ENCODE measurements at regions not wholly inside any gene's neighbourhood (a gene's known extent, or its start where the extent isn't known, plus 50 kb on each side); places are given as distances from the start of the nearest gene placed in this dataset.

DNA sequence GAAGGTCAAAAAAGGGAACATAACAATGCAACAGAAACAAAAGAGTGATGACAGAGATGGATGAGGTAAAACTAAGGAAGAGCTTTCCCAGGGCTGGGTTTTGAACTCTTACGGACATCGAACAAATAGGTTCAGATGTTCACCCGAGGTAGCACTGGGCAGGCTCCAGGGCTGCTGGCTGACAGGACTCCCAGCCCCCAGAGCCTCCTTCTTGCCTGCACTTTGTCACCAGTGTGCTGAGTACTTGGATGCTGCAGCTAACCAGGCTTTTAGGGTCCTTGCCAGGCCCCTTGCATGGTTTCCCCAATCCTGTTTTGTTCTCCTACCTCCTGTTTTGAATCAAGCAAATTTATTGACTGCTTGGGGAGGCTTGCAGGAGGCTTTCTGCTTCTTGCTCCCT, 322.9 kb downstream of the DYSF start:
- DNase-seq (ENCODE audit: low spot score) = no peak

DNA sequence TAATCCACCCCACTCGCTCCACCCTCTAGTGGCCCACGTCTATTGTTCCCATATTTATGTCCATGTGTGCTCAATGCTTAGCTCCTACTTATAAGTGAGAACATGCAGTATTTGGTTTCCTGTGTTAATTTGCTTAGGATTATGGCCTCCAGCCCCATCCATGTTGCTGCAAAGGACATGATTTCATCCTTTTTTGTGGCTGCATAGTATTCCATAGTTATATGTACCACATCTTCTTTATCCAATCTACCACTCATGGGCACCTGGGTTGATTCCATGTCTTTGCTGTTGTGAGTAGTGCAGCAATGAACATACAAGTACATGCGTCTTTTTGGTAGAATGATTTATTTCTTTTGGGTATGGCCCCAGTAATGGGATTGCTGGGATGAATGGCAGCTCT, 319.9 kb downstream of the DYSF start:
- DNase-seq (ENCODE audit: low spot score) = no peak

DNA sequence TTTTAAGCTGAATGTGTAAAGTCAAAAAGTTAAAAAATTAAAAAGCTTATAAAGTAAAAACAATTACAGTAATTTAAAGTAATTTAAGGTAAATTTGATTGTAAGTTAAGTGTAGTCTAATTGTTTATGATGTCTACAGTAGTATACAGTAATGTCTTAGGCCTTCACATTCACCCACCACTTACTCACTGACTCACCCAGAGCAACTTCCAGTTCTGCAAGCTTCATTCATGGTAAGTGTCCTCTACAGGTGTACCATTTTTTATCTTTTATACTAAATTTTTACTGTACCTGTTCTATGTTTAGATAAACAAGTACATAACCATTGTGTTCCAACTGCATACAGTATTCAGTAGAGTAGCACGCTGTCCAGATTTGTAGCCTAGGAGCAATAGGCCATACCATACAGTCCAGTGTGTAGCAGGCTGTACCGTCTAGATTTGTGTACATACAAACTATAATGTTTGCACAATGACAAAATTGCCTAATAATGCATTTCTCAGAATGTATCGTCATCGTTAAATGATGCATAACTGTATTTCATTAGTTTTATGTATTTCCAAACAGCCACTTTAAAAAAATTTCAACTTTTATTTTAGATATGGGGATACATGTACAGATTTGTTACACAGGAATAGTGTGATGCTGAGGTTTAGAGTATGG, 319.3 kb downstream of the DYSF start:
- DNase-seq (ENCODE audit: low spot score) = no peak

DNA sequence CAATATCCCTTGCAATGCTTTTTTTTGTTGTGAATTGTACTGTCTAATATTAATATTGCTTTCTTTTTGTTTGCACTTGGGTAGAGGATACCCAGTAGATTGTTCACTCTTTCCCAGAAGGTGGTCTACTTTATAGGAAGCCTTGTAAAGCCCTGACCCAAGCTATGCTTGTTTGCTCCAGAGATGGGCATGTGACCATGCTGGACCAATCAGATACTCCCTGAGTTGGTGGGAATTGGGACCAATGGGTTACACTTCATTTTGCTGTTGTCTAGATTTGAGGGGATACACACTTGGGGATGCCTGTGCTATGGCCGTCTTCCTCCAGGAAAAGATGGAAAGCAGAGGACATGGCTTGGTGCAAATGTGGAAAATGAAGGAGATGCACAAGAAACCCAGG, 314.3 kb downstream of the DYSF start:
- DNase-seq (ENCODE audit: low spot score) = no peak

DNA sequence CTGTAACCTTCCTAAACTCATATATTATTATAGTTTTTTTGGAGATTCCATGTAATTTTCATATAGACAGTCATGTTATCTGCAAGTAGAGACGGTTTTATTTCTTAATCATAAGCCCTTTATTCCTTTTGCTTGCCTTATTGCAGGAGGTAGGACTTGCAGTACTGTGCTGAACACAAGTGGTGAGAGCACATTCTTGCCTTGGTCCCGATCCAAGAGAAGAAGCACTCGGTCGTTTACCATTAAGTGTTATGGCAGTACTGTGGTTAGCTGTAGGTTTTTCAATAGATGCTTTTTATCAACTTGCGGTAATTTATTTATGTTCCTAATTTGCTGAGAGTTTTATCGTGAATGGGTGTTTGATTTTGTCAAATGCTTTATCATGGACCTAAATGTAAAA, 305.7 kb downstream of the DYSF start:
- DNase-seq (ENCODE audit: low spot score) = no peak

DNA sequence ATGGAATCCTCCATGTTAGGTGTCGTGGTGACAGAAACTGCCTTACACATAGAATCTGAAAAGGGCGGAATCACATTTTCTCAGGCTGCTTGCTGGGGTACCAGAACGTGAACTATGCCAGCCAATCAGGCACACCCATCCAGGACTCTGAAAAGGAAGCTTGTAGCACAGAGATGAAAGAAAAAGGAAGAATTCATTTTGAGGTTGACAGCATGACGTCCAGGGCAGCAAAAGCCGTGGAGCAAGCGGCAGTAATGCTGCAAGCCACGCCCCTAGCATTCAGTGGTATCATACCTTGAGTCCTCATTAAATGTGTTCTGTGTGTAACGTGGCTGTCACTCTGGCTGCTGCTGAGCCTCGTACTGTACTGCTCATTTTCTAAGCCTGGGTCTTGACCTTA, 304.0 kb downstream of the DYSF start:
- DNase-seq (ENCODE audit: low spot score) = no peak

DNA sequence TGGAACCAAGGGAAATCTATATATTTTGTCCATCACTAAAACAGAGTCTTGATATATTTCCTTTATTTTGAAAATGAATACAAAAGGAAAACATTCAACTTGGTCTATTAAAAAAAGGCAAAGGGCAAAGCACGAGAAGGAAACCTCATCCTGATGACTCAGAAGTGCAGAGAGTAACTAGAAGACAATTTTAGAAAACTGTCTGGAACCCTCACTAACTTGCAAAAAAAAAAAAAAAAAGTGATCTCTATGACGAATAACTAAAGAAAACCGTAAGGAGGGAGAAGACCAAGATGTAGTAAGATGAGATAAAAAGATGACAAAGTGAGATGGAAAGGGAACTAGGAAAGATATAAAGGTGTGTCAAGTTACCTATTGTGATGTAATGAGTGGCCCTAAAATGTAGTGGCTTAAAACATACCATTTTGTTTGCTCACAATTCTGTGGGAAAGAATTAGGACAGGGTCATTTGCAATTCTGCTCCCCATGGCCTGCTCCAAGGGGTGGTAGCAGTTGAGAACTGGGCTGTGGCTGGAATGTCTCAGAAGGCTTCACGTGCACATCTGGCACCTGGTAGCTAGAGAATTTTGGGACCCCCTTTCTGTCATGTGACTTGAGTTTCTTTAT, 303.0 kb downstream of the DYSF start:
- no peak for DNase-seq (ENCODE audit: low spot score)

DNA sequence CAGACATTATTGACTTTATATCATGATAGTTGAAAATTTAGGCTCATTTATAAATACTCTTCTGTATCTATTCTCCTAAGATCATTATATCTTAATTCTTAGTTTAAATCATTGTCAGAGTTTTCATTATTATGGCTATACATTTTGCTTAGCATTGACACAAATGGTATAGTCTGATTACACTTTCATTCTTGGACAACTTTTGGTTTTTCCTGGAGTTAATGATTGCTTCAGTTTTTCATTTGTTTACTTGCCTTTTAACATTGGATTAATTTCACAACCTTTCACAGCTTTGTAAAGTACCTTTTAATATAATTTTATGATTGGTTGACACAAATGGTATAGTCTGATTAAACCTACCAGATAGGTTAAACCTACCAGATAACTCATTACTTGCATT, 298.2 kb downstream of the DYSF start:
- no peak for DNase-seq (ENCODE audit: low spot score)

DNA sequence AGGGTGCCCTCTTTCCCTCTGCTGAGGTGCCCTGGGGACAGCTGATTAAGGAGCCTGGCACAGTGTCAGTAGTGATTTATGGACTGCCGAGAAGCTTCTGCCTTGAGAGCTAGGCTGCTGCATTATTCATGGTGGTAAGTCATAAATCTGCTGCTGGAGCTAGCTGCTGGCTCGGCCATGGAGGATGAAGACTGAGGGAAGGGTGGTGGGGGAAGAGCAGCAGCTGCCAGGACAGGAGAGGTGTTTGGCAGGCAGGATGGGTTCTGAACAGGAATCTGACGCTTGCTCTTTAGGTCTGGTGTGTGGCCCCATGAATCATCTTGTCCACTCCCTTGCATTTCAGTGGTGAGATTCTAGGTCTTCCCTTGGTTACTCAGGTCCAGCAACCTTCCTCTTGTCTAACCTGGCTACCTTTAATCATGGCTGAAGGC, 296.3 kb downstream of the DYSF start:
- DNase-seq (ENCODE audit: low spot score) = no peak

DNA sequence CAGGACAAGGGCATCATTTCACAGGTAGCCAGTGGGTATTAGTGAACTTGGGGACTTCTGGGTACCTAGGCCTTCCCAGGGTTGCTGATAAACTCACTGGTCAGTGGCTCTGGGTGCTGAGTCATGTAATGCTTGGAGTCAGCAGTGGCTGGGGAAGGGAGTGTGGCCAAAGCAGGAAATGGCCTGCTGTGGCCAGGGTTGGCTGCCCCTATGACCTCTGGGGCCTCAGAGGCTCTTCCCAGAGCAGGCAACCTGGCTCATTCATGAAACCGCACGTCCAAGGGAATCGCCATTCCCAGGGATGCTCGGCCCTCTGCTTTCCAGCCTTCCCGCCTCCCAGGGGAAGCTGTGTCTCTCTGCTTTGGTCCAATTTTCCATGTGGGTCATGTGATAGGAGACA, 294.9 kb downstream of the DYSF start:
- no peak for DNase-seq (ENCODE audit: low spot score)

DNA sequence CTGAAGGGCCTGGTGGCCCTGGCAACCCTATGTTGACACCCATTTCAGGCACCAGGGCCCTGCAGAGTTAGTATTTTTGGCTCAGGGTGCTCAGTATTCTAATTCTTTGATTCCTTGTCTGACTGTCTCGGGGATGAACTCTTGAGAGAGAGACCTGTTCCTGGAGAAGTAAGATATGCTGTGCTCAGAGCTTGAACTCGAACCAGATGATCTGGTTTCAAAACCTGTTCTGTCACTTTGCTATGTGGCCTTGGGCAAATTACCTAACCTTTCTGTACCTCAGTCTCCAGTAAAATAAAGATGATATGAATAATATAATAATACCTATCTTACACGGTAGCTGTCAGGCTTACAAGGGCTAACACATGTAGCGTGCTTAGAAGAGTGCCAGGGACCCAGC, 294.2 kb downstream of the DYSF start:
- no peak for DNase-seq (ENCODE audit: low spot score)

DNA sequence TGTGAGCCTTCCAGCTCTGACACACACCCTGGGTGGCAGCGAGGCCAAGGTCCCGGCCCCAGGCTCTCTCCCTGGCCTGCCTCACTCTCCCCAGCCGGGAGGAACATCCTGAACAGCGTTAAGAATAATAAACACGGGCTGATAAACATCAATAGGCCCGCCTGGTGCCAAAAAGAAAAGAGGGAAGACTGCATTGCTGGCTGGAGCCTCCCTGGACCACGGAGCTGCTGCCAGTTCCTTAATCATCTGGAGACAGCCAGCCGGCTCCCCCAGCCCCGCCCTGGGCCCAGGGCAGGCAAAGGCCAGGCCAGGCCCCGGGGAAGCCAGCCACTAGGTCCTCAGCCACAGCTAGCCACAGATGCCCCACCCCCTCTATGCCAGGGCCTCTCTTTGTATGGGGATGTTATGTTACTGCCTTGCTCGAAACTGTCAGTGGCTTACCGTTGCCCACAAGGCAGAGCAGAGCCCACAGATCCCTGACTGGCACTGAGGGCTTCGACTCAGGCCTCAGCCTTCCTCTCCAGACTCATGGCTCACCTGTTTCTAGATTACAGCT, 293.7 kb downstream of the DYSF start:
- no peak for DNase-seq (ENCODE audit: low spot score)

DNA sequence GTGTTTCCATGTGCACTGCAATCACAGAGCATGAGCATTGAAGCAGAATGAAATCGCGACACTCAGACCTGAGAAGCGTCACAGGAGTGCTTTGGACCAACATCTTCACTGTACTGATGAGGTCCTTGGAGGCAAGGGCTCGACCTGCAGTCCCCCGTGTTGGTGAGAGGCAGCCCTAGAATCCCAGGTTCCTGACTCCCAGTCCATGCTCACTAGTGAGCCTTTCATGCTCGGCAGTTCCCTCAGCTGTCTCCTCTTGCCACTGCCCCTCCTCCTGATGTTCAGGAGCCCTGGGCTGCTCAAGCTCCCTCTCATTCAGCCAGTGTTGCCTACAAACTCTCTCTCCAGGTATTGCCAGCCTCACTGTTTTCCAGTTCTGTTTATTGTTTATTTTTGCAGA, 291.4 kb downstream of the DYSF start:
- DNase-seq (ENCODE audit: low spot score) = no peak

DNA sequence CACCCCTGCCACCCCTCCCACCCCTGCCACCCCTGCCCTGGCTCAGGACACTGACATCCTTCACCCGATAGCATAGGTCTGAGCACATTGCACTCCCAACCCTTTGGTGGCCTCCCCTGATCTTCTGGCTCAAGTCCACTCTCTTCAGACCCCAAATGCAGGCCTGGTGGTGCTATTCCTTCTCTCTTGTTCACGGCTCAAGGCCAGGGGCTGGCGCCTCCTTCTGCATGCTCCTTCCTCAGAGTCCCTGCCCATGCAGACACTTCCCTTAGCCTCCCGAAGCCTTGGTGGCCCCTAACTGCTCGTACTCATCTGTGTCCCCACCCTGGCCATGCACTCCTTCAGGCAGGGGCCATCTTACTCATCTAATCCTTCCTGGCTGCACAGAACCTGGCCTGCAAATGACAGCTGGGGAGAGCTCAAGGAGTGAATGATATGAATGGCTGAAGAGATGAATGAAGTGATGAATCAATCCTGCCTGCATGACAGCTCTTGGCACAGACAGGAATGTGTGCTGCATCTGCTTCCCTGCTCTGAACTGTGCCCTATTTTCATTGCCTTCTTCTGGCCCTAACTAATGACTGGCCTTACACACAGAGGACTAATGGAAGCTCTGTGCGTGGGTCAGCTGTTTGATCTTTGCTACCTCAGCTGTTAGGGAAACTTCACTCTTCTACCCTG, 290.8 kb downstream of the DYSF start:
- DNase-seq (ENCODE audit: low spot score) = no peak

DNA sequence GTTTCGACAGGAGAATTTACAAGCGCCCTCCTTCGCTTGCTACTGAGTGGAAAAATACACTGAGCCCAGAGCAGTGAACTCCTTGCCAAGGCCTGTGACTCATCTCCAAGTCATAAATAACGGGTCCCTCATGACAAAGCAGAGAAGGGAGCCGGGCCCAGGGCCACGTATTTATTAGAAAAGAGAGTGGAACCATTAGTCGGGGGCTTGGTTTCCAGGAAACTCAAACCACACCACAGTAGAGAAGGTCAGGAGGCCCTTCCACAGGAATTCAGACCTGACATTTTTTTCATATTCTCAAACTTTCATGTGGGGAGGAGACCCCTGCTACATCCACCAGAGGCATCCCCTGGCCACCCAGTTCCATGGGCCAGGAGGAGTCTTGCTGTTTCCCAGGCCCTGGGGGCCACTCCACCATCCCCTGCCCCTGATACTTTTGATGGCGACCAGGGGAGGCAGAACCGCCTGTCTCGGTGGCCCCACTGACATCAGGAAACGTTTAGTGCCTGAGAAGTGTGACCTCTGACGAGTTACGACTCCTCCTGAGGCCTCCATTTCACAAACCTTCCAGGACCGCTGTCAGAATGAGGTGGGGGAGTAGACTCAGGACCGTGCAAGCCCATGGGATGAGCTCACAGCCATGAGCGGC, 289.7 kb downstream of the DYSF start:
- no peak for DNase-seq (ENCODE audit: low spot score)

DNA sequence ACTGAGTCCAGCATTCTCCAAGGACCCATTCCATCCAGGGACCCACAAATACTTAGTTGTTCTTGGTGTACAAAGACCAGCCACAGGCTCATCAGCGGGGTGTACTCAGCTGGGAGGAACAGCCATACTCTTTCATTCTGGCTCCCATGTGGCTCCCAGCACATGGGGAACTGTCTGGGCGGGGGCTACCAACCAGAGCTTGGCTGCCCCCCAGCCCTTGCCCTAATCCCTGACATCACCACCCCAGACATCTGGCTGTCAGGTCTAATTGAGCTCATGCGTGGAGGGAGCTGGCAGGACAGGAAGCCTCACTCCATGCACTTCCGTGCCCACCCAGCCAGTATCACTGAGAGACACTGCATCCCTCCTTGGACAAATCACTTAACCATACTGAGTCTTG, 283.6 kb downstream of the DYSF start:
- DNase-seq (ENCODE audit: low spot score) = no peak

DNA sequence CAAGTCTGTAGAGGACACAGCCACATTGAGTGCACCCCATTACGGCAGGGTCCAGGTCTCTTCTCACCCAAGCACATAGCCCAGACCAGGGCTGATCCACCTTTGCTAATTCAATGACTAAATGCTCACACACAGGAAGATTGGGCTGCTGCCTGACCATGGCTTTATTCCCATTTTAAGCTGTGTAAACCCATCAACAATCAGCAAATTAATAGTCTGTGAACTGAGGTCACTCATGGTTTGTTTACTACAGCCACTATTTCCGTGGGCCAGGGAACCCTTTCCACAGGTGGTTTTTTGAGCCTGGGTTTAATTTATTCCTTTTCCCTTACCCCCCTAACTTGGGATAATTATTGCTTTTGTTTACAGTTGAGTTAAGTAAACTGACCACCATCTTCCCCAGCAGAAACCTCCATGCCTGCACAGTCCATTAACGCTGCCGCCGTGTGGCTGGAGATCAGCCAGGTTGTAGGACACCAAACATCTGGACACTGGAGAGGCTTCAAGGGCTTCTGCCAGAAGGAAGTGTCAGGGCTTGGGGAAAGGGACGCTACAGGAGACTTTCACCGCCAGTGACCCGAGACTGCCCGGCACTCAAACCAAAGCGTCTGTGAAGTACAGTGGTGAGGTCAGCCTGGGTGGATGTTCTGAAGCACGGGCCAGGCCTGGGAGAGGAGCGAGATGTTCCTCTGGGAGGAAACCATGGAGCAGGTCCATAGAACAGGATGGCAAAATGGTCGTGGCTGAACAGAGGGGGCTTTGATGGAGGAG, 282.9 kb downstream of the DYSF start:
- DNase-seq (ENCODE audit: low spot score) = no peak
